ENCODE measurements at regions not wholly inside any gene's neighbourhood (a gene's known extent, or its start where the extent isn't known, plus 50 kb on each side); places are given as distances from the start of the nearest gene placed in this dataset.

DNA sequence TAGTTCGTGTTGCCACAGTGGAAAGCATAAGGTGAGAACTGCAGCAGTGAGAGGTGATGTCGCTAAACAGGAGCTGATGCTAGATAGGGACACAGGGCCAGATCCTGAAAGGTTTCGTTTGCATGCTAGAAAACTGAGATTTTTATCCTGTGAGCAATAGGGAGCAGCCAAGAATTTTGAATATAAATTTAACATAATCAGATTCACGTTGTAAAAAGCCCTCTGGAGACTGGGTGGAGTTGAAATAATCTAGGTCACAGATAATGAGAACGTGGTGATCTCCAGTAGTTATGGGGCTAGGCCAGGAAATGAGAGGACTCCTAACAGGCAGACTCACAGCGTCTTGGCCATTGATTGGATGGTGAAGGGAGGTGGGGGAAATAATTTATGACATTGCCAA is 92.1 kb upstream of the IMMP2L start:
- Histone ChIP-seq H3K4me3 (ENCODE audit: insufficient read depth, low read depth, low read length) (no peak overlapping the region), H2BK20ac (ENCODE audit: low read depth, low read length) (no peak overlapping the region), H2BK120ac (ENCODE audit: low read depth, low read length) (no peak overlapping the region), H4K5ac (ENCODE audit: low read depth, low read length) (no peak overlapping the region), H3K14ac (replicated peaks; ENCODE audit: low read depth, low read length) (no peak overlapping the region), H3K27ac (ENCODE audit: insufficient read depth, low read length) (no peak overlapping the region), H3K27me3 (ENCODE audit: control insufficient read depth, insufficient read depth, low read length) (no peaks in the 10 kb centered on the region), H3K9ac (ENCODE audit: low read depth, low read length) (no peak overlapping the region), H2AK5ac (ENCODE audit: low read depth, low read length) (no peak overlapping the region), H3K56ac (ENCODE audit: extremely low read depth, insufficient read depth, low read length) (no peak overlapping the region), H3K4me2 (ENCODE audit: low read depth, low read length) (no peak overlapping the region), H3K18ac (ENCODE audit: low read depth, low read length) (no peak overlapping the region), H3K4me1 (ENCODE audit: control insufficient read depth, insufficient read depth, low read length) (no peaks in the 10 kb centered on the region), H3K9me1 (ENCODE audit: insufficient read depth, low read length) (no peaks in the 10 kb centered on the region), H2AFZ (replicated peaks; ENCODE audit: low read length, poor library complexity) (no peak overlapping the region), H3K23ac (ENCODE audit: low read depth, low read length) (no peak overlapping the region), H4K20me1 (ENCODE audit: insufficient read depth, low read length) (no peaks in the 10 kb centered on the region), H2BK15ac (ENCODE audit: low read depth, low read length) (no peak overlapping the region), H4K8ac (ENCODE audit: low read depth in 2 of 2, low read length in 2 of 2) (no peak overlapping the region), H2BK5ac (ENCODE audit: low read depth, low read length, poor library complexity, severe bottlenecking) (no peak overlapping the region), H4K91ac (ENCODE audit: insufficient read depth, low read depth, low read length) (no peak overlapping the region), H3K79me1 (ENCODE audit: low read depth in 1 of 2, low read length in 2 of 2) (no peaks in the 10 kb centered on the region), H2AK9ac (replicated peaks; ENCODE audit: low read depth, low read length, poor library complexity) (no peak overlapping the region), H3K36me3 (ENCODE audit: control insufficient read depth, insufficient read depth, low read length) (no peaks in the 10 kb centered on the region), H3K4ac (ENCODE audit: low read depth, low read length) (no peak overlapping the region), H3K9me3 (ENCODE audit: control insufficient read depth, insufficient read depth, low read length) (no peaks in the 10 kb centered on the region)
- no peak for TF ChIP-seq RFX5 (IDR thresholded peaks at IDR 0.05; ENCODE audit: low read depth, low read length)
- no peak for TF ChIP-seq CHD1 (IDR thresholded peaks at IDR 0.05; ENCODE audit: low read depth, low read length)
- TF ChIP-seq POLR2A (IDR thresholded peaks at IDR 0.05; ENCODE audit: low read depth, low read length), result no peak
- no peak for TF ChIP-seq MXI1 (IDR thresholded peaks at IDR 0.05; ENCODE audit: borderline replicate concordance, low read depth, low read length)
- TF ChIP-seq MAFK (IDR thresholded peaks at IDR 0.05; ENCODE audit: low read depth, low read length), result no peak
- TF ChIP-seq NFE2L2 (IDR thresholded peaks at IDR 0.05; ENCODE audit: low read depth, low read length), result no peak
- TF ChIP-seq FOS (IDR thresholded peaks at IDR 0.05; ENCODE audit: low read depth, low read length), result no peak
- TF ChIP-seq, protein P1, sequence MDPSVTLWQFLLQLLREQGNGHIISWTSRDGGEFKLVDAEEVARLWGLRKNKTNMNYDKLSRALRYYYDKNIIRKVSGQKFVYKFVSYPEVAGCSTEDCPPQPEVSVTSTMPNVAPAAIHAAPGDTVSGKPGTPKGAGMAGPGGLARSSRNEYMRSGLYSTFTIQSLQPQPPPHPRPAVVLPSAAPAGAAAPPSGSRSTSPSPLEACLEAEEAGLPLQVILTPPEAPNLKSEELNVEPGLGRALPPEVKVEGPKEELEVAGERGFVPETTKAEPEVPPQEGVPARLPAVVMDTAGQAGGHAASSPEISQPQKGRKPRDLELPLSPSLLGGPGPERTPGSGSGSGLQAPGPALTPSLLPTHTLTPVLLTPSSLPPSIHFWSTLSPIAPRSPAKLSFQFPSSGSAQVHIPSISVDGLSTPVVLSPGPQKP (IDR thresholded peaks at IDR 0.05; ENCODE audit: borderline replicate concordance, low read depth, low read length), result no peak
- no peak for TF ChIP-seq MAZ (IDR thresholded peaks at IDR 0.05; ENCODE audit: borderline replicate concordance, low read depth, low read length)
- TF ChIP-seq, protein P2, sequence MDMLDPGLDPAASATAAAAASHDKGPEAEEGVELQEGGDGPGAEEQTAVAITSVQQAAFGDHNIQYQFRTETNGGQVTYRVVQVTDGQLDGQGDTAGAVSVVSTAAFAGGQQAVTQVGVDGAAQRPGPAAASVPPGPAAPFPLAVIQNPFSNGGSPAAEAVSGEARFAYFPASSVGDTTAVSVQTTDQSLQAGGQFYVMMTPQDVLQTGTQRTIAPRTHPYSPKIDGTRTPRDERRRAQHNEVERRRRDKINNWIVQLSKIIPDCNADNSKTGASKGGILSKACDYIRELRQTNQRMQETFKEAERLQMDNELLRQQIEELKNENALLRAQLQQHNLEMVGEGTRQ (IDR thresholded peaks at IDR 0.05; ENCODE audit: low read depth, low read length), result no peak
- WGBS, 2 experiments (ENCODE audit: extremely low coverage in 2 of 2, insufficient read length in 1 of 2), result 20% methylated on average over 1 of the region's 6 CpGs; no CpG with 5 or more reads in 1 of the 2 experiments
- DNase-seq (no peak), ATAC-seq (ENCODE audit: low read depth) (no peak)
- dilution Hi-C loops (cut with HindIII; ENCODE audit: low sequenced_read_pairs, unreplicated experiment), result no loop called here
- CTCF ChIA-PET, result no interaction called here
- in situ Hi-C loops (cut with MboI; ENCODE audit: low sequenced_read_pairs), result no loop called here
- POLR2A ChIA-PET (ENCODE audit: unreplicated experiment), result no interaction called here
- intact Hi-C loops (cut with micrococcal nuclease), result no loop called here
- BruUV-seq (replicated peaks), result no TSS peak

Data from IMR-90 (cell line).